Transverse colon (tissue), 4 donors: ENCODE measurements at regions not wholly inside any gene's neighbourhood (a gene's known extent, or its start where the extent isn't known, plus 50 kb on each side); places are given as distances from the start of the nearest gene placed in this dataset.

ENCODE experiments used
- DNase-seq: peaks from one replicate; pipeline ENCODE4 v3.0.0-alpha.2; 2019
- H3K27ac ChIP-seq, 4 donors: fragments of 200-600 bp; sonication (generic); 2 replicates each; pipeline ENCODE4 v1.5.1; 2016 to 2018; ENCODE audit warnings: inconsistent platforms in 4 of 4
- H3K27me3 ChIP-seq: fragments of 200-600 bp; sonication (generic); 2 replicates; pipeline ENCODE4 v1.5.1; 2017; ENCODE audit warnings: inconsistent platforms
- H3K36me3 ChIP-seq, 4 donors: fragments of 200-600 bp; sonication (generic); 2 replicates each; pipeline ENCODE4 v1.5.1; 2017 to 2019; ENCODE audit warnings: inconsistent platforms in 4 of 4
- H3K4me1 ChIP-seq, 4 donors: fragments of 200-600 bp; sonication (generic); 2 replicates each; pipeline ENCODE4 v1.5.1; 2017 to 2020; ENCODE audit warnings: inconsistent platforms in 4 of 4
- H3K4me3 ChIP-seq, 4 donors: fragments of 200-600 bp; sonication (generic); 1 replicate in 1 of 4; 2 replicates in 3 of 4; pipeline versions ENCODE4 v1.5.1 to v1.6.1; 2017 to 2019; ENCODE audit warnings: inconsistent platforms in 4 of 4
- H3K9me3 ChIP-seq, 2 donors: fragments of 200-600 bp; sonication (generic); 2 replicates each; pipeline ENCODE4 v1.5.1; 2017 to 2019; ENCODE audit warnings: inconsistent platforms in 2 of 2
- CTCF ChIP-seq, 5 experiments: fragments of 200-600 bp in 3 of 5; fragments of 450-650 bp in 2 of 5; sonication (generic) in 3 of 5; IDR thresholded peaks; 1 replicate in 2 of 5; 2 replicates in 3 of 5; pipeline ENCODE4 v1.5.1; 2016 to 2017; ENCODE audit warnings: antibody characterized with exemption in 5 of 5, inconsistent platforms in 3 of 5, mild to moderate bottlenecking in 2 of 5, moderate library complexity in 1 of 5
- EP300 ChIP-seq: sonication (generic); formaldehyde crosslinking; IDR thresholded peaks from one replicate; pipeline ENCODE4 v1.6.1; 2017; ENCODE audit warnings: antibody characterized with exemption, low read depth
- POLR2A ChIP-seq: fragments of 450-650 bp; IDR thresholded peaks from one replicate; pipeline ENCODE4 v1.6.1; 2016; ENCODE audit warnings: antibody characterized with exemption, mild to moderate bottlenecking, moderate library complexity
- POLR2AphosphoS5 ChIP-seq, 3 donors: sonication (generic); formaldehyde crosslinking; IDR thresholded peaks; one replicate each; pipeline ENCODE4 v1.6.1; 2016; ENCODE audit warnings: antibody characterized with exemption in 3 of 3
- WGBS, 2 donors: methylation state at CpG; one replicate each; pipeline ENCODE4 v1.1.5; 2018; ENCODE audit warnings: low coverage in 1 of 2; 5-methylcytosine and 5-hydroxymethylcytosine counted together
- in situ Hi-C, 4 donors: fragments of 200-750 bp; cut with MboI; loops; one replicate each; pipeline versions ENCODE4 v1.15.0 to v1.15.1; 2017; ENCODE audit warnings: low sequenced_read_pairs in 3 of 4, low pct_ligation_motif_present in 1 of 4, low pct_unique_long_range_greater_than_20kb in 1 of 4
- intact Hi-C: fragments of 100-400 bp; cut with DNase I; formaldehyde crosslinking; loops from one replicate; pipeline ENCODE4 v1.15.1; 2023; ENCODE audit warnings: low total_unique reads

GRCh38 chr2:81942876-81943275 is 1638.3 kb upstream of the LRRTM1 start:
- intact Hi-C loops: no loop called here
- Histone ChIP-seq H3K4me1 (no peaks in the 10 kb centered on the region), H3K4me3 (no peak overlapping the region), H3K27me3 (no peaks in the 10 kb centered on the region), H3K9me3 (no peaks in the 10 kb centered on the region), H3K36me3 (no peaks in the 10 kb centered on the region), H3K27ac (no peak overlapping the region)
- DNase-seq: no peak
- WGBS, 2 donors: 96 to 100% methylated on average over 1 of the region's 1 CpG
- TF ChIP-seq CTCF (IDR thresholded peaks at IDR 0.05): no peak
- TF ChIP-seq POLR2AphosphoS5 (IDR thresholded peaks at IDR 0.05): no peak
- no peak for TF ChIP-seq EP300
- TF ChIP-seq POLR2A: no peak
- in situ Hi-C loops: no loop called here

GRCh38 chr2:81942136-81942680 is 1637.7 kb upstream of the LRRTM1 start:
- DNase-seq: no peak
- Histone ChIP-seq H3K36me3 (no peaks in the 10 kb centered on the region), H3K4me3 (no peak overlapping the region), H3K9me3 (no peaks in the 10 kb centered on the region), H3K27me3 (no peaks in the 10 kb centered on the region), H3K27ac (no peak overlapping the region), H3K4me1 (no peaks in the 10 kb centered on the region)
- no peak for TF ChIP-seq EP300
- no peak for TF ChIP-seq POLR2AphosphoS5 (IDR thresholded peaks at IDR 0.05)
- no peak for TF ChIP-seq POLR2A
- TF ChIP-seq CTCF (IDR thresholded peaks at IDR 0.05): no peak
- in situ Hi-C loops (no loop called here), intact Hi-C loops (no loop called here)

- Histone ChIP-seq H3K4me1 (no peaks in the 10 kb centered on the region), H3K27ac (no peak overlapping the region), H3K4me3 (no peak overlapping the region), H3K36me3 (no peaks in the 10 kb centered on the region), H3K9me3 (no peaks in the 10 kb centered on the region), H3K27me3 (no peaks in the 10 kb centered on the region)
- intact Hi-C loops (no loop called here), in situ Hi-C loops (no loop called here)
- DNase-seq: no peak
- 29 to 57% methylated on average over 3 to 7 of the region's 7 CpGs for WGBS, 2 donors
- no peak for TF ChIP-seq CTCF (IDR thresholded peaks at IDR 0.05)
- TF ChIP-seq POLR2A: no peak
- no peak for TF ChIP-seq EP300
- no peak for TF ChIP-seq POLR2AphosphoS5 (IDR thresholded peaks at IDR 0.05)
These were observed 1635.9 kb upstream of the LRRTM1 start for GRCh38 chr2:81940266-81940955.

- no peak overlapping the region for H3K4me3 ChIP-seq
- no peaks in the 10 kb centered on the region for H3K9me3 ChIP-seq
- intact Hi-C loops: no loop called here
- DNase-seq: no peak
- no peaks in the 10 kb centered on the region for H3K4me1 ChIP-seq
- in situ Hi-C loops: no loop called here
- no peak overlapping the region for H3K27ac ChIP-seq
- no peaks in the 10 kb centered on the region for H3K36me3 ChIP-seq
- TF ChIP-seq POLR2AphosphoS5 (IDR thresholded peaks at IDR 0.05): no peak
- no peak for TF ChIP-seq CTCF (IDR thresholded peaks at IDR 0.05)
- no peaks in the 10 kb centered on the region for H3K27me3 ChIP-seq
- WGBS, 2 donors: 55 to 73% methylated on average over 1 of the region's 1 CpG
These were observed 1633.4 kb upstream of the LRRTM1 start for GRCh38 chr2:81937944-81938343.
